ENCODE measurements at regions not wholly inside any gene's neighbourhood (a gene's known extent, or its start where the extent isn't known, plus 50 kb on each side); places are given as distances from the start of the nearest gene placed in this dataset.

DNA sequence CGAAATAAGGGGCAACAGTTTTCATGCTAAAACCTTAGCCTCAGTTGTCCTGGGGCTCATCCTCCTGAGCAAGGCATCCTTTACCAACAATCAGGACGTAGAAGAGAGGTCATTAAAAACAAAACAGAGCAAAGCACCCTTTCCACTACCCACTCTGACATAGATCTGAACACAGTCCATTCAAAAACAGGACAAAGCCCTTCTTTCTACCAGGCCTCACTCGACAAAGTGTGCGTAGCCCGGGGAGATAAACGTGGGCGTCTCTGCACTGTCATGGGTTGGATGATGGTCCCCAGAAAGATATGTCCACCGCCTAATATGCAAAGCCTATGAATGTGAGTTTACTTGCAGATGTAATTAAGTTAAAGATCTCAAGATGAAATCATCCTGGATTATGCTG, 60.6 kb upstream of the TAS2R1 start:
- H2AK5ac ChIP-seq (ENCODE audit: low read depth, low read length) = no peak overlapping the region
- CTCF ChIA-PET = no interaction called here
- H4K8ac ChIP-seq (ENCODE audit: low read depth in 2 of 2, low read length in 2 of 2) = no peak overlapping the region
- no peak for DNase-seq
- BruUV-seq (replicated peaks) = no TSS peak
- H3K27me3 ChIP-seq (ENCODE audit: control insufficient read depth, insufficient read depth, low read length) = no peaks in the 10 kb centered on the region
- POLR2A ChIA-PET (ENCODE audit: unreplicated experiment) = no interaction called here
- no peak overlapping the region for H3K4me2 ChIP-seq (ENCODE audit: low read depth, low read length)
- H3K4me3 ChIP-seq (ENCODE audit: insufficient read depth, low read depth, low read length) = no peak overlapping the region
- dilution Hi-C loops (cut with HindIII; ENCODE audit: low sequenced_read_pairs, unreplicated experiment) = no loop called here
- no peaks in the 10 kb centered on the region for H3K4me1 ChIP-seq (ENCODE audit: control insufficient read depth, insufficient read depth, low read length)
- no peaks in the 10 kb centered on the region for H3K79me1 ChIP-seq (ENCODE audit: low read depth in 1 of 2, low read length in 2 of 2)
- H4K91ac ChIP-seq (ENCODE audit: insufficient read depth, low read depth, low read length) = no peak overlapping the region
- no peak overlapping the region for H2AK9ac ChIP-seq (replicated peaks; ENCODE audit: low read depth, low read length, poor library complexity)
- 0 out of 2 replicates have a peak overlapping the region, but pooled peaks have one; percentile 6 for H2BK120ac ChIP-seq (ENCODE audit: low read depth, low read length)
- no peak overlapping the region for H3K9ac ChIP-seq (ENCODE audit: low read depth, low read length)
- H2AFZ ChIP-seq (replicated peaks; ENCODE audit: low read length, poor library complexity) = no peak overlapping the region
- H3K27ac ChIP-seq (ENCODE audit: insufficient read depth, low read length) = no peak overlapping the region
- H2BK20ac ChIP-seq (ENCODE audit: low read depth, low read length) = no peak overlapping the region
- H2BK15ac ChIP-seq (ENCODE audit: low read depth, low read length) = no peak overlapping the region; the same call in 2 of the 3 replicates
- H3K23ac ChIP-seq (ENCODE audit: low read depth, low read length) = no peak overlapping the region
- H4K20me1 ChIP-seq (ENCODE audit: insufficient read depth, low read length) = no peaks in the 10 kb centered on the region
- no peak overlapping the region for H4K5ac ChIP-seq (ENCODE audit: low read depth, low read length)
- no CpG with 5 or more reads among the region's 8 CpGs for WGBS, 2 experiments (ENCODE audit: extremely low coverage in 2 of 2, insufficient read length in 1 of 2)
- no peak for TF ChIP-seq MAZ (IDR thresholded peaks at IDR 0.05; ENCODE audit: borderline replicate concordance, low read depth, low read length)
- no peak for TF ChIP-seq RCOR1 (IDR thresholded peaks at IDR 0.05; ENCODE audit: insufficient replicate concordance, low read length)
- TF ChIP-seq RFX5 (IDR thresholded peaks at IDR 0.05; ENCODE audit: low read depth, low read length) = no peak
- TF ChIP-seq CHD1 (IDR thresholded peaks at IDR 0.05; ENCODE audit: low read depth, low read length) = no peak
- no peak for TF ChIP-seq SMC3 (IDR thresholded peaks at IDR 0.05; ENCODE audit: low read depth, low read length)
- no peak for TF ChIP-seq RAD21 (IDR thresholded peaks at IDR 0.05; ENCODE audit: low read length)
- TF ChIP-seq CEBPB (IDR thresholded peaks at IDR 0.05; ENCODE audit: low read depth, low read length) = no peak
- no peak for TF ChIP-seq FOS (IDR thresholded peaks at IDR 0.05; ENCODE audit: low read depth, low read length)
- TF ChIP-seq, protein P1, sequence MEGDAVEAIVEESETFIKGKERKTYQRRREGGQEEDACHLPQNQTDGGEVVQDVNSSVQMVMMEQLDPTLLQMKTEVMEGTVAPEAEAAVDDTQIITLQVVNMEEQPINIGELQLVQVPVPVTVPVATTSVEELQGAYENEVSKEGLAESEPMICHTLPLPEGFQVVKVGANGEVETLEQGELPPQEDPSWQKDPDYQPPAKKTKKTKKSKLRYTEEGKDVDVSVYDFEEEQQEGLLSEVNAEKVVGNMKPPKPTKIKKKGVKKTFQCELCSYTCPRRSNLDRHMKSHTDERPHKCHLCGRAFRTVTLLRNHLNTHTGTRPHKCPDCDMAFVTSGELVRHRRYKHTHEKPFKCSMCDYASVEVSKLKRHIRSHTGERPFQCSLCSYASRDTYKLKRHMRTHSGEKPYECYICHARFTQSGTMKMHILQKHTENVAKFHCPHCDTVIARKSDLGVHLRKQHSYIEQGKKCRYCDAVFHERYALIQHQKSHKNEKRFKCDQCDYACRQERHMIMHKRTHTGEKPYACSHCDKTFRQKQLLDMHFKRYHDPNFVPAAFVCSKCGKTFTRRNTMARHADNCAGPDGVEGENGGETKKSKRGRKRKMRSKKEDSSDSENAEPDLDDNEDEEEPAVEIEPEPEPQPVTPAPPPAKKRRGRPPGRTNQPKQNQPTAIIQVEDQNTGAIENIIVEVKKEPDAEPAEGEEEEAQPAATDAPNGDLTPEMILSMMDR (conservative IDR thresholded peaks at IDR 0.05; ENCODE audit: low read depth, low read length) = no peak
- TF ChIP-seq MXI1 (IDR thresholded peaks at IDR 0.05; ENCODE audit: borderline replicate concordance, low read depth, low read length) = no peak
- no peak for TF ChIP-seq MAFK (IDR thresholded peaks at IDR 0.05; ENCODE audit: low read depth, low read length)
- TF ChIP-seq, protein P2, sequence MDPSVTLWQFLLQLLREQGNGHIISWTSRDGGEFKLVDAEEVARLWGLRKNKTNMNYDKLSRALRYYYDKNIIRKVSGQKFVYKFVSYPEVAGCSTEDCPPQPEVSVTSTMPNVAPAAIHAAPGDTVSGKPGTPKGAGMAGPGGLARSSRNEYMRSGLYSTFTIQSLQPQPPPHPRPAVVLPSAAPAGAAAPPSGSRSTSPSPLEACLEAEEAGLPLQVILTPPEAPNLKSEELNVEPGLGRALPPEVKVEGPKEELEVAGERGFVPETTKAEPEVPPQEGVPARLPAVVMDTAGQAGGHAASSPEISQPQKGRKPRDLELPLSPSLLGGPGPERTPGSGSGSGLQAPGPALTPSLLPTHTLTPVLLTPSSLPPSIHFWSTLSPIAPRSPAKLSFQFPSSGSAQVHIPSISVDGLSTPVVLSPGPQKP (IDR thresholded peaks at IDR 0.05; ENCODE audit: borderline replicate concordance, low read depth, low read length) = no peak
- H3K9me3 ChIP-seq (ENCODE audit: control insufficient read depth, insufficient read depth, low read length) = no peaks in the 10 kb centered on the region
- H3K56ac ChIP-seq (ENCODE audit: extremely low read depth, insufficient read depth, low read length) = no peak overlapping the region
- no peak overlapping the region for H3K14ac ChIP-seq (replicated peaks; ENCODE audit: low read depth, low read length)
- ATAC-seq (ENCODE audit: low read depth) = no peak
- no peak overlapping the region for H3K18ac ChIP-seq (ENCODE audit: low read depth, low read length)
- H2BK5ac ChIP-seq (ENCODE audit: low read depth, low read length, poor library complexity, severe bottlenecking) = no peak overlapping the region
- in situ Hi-C loops (cut with MboI; ENCODE audit: low sequenced_read_pairs) = no loop called here
- no peaks in the 10 kb centered on the region for H3K36me3 ChIP-seq (ENCODE audit: control insufficient read depth, insufficient read depth, low read length)
- intact Hi-C loops (cut with micrococcal nuclease) = no loop called here
- H3K4ac ChIP-seq (ENCODE audit: low read depth, low read length) = no peak overlapping the region
- no peaks in the 10 kb centered on the region for H3K9me1 ChIP-seq (ENCODE audit: insufficient read depth, low read length)

All from IMR-90 (cell line).